WTC11 (cell line): ENCODE measurements at regions not wholly inside any gene's neighbourhood (a gene's known extent, or its start where the extent isn't known, plus 50 kb on each side); places are given as distances from the start of the nearest gene placed in this dataset.

Source experiments
- ATAC-seq: fragments of 200-7000 bp; cut with Tn5 transposase; 2 replicates; pipeline ENCODE4 v1.10.0; 2021; ENCODE audit warnings: mild to moderate bottlenecking, moderate library complexity
- CTCF ChIA-PET: fragments of 300-600 bp; sonication (Branson Sonifier 250); formaldehyde crosslinking; loops from one replicate; lab custom pipeline; 2021; ENCODE audit warnings: antibody characterized with exemption; lab: Charles Lee
- POLR2A ChIA-PET: fragments of 350-600 bp; sonication (Branson Sonifier 250); formaldehyde crosslinking; loops from one replicate; lab custom pipeline; 2021; ENCODE audit warnings: antibody characterized with exemption; lab: Charles Lee
- DNase-seq: peaks from one replicate; pipeline ENCODE4 v3.0.0; 2021; ENCODE audit warnings: low spot score
- H3K27ac Mint-ChIP-seq: 2 replicates; pipeline ENCODE4 v1.8.0; 2021; ENCODE audit warnings: mixed read lengths
- H3K27me3 Mint-ChIP-seq: 2 replicates; pipeline ENCODE4 v1.8.0; 2021; ENCODE audit warnings: low read depth, mild to moderate bottlenecking, moderate library complexity, mixed read lengths
- H3K36me3 Mint-ChIP-seq: 2 replicates; pipeline ENCODE4 v1.8.0; 2021; ENCODE audit warnings: mixed read lengths
- H3K4me1 Mint-ChIP-seq: 2 replicates; pipeline ENCODE4 v1.8.0; 2022; ENCODE audit warnings: mixed read lengths
- H3K4me3 Mint-ChIP-seq: 2 replicates; pipeline ENCODE4 v1.8.0; 2021; ENCODE audit warnings: mild to moderate bottlenecking, moderate library complexity, mixed read lengths
- H3K9me3 Mint-ChIP-seq: 2 replicates; pipeline ENCODE4 v1.8.0; 2021; ENCODE audit warnings: mixed read lengths
- CBFB ChIP-seq: sonication (generic); formaldehyde crosslinking; IDR thresholded peaks from 2 replicates; pipeline ENCODE4 v1.8.1; 2022; ENCODE audit warnings: mild to moderate bottlenecking, low read depth, missing genetic modification reagents
- CREB1 ChIP-seq: sonication (generic); formaldehyde crosslinking; IDR thresholded peaks from 2 replicates; pipeline ENCODE4 v1.8.0; 2023; ENCODE audit warnings: mild to moderate bottlenecking, missing genetic modification reagents
- E2F5 ChIP-seq: sonication (generic); formaldehyde crosslinking; IDR thresholded peaks from 2 replicates; pipeline ENCODE4 v1.8.1; 2022; ENCODE audit warnings: mild to moderate bottlenecking, moderate library complexity, missing genetic modification reagents
- ERG ChIP-seq: fragments of 250-450 bp; sonication (Bioruptor Pico); IDR thresholded peaks from 2 replicates; pipeline ENCODE4 v1.8.0; 2021; ENCODE audit warnings: mild to moderate bottlenecking
- FOXP1 ChIP-seq: sonication (generic); formaldehyde crosslinking; IDR thresholded peaks from 2 replicates; pipeline ENCODE4 v1.8.0; 2022; ENCODE audit warnings: missing genetic modification reagents, mild to moderate bottlenecking, moderate library complexity, borderline replicate concordance
- IRF2 ChIP-seq: sonication (generic); formaldehyde crosslinking; IDR thresholded peaks from 2 replicates; pipeline ENCODE4 v1.8.0; 2022; ENCODE audit warnings: low read depth, missing genetic modification reagents, borderline replicate concordance
- JAZF1 ChIP-seq: fragments of 250-450 bp; sonication (Bioruptor Pico); IDR thresholded peaks from 2 replicates; pipeline ENCODE4 v1.9.0; 2021; ENCODE audit warnings: moderate library complexity, mild to moderate bottlenecking, inconsistent platforms
- JUN ChIP-seq: sonication (generic); formaldehyde crosslinking; IDR thresholded peaks from 2 replicates; pipeline ENCODE4 v1.8.0; 2023; ENCODE audit warnings: mild to moderate bottlenecking, missing genetic modification reagents
- MYBL2 ChIP-seq: sonication (generic); formaldehyde crosslinking; IDR thresholded peaks from 2 replicates; pipeline ENCODE4 v1.8.1; 2023; ENCODE audit warnings: mild to moderate bottlenecking, moderate library complexity, missing genetic modification reagents
- NFYB ChIP-seq: sonication (generic); formaldehyde crosslinking; conservative IDR thresholded peaks from 2 replicates; pipeline ENCODE4 v1.8.0; 2022; ENCODE audit warnings: low read depth, missing genetic modification reagents
- NR2C2 ChIP-seq: sonication (generic); formaldehyde crosslinking; IDR thresholded peaks from 2 replicates; pipeline ENCODE4 v1.8.0; 2022; ENCODE audit warnings: mild to moderate bottlenecking, missing genetic modification reagents
- NR3C1 ChIP-seq: sonication (generic); formaldehyde crosslinking; conservative IDR thresholded peaks from 2 replicates; pipeline ENCODE4 v1.8.1; 2023; ENCODE audit warnings: low read depth, mild to moderate bottlenecking, missing genetic modification reagents
- PREB ChIP-seq: sonication (generic); formaldehyde crosslinking; IDR thresholded peaks from 2 replicates; pipeline ENCODE4 v1.8.1; 2022; ENCODE audit warnings: mild to moderate bottlenecking, missing genetic modification reagents, moderate library complexity, borderline replicate concordance
- RELA ChIP-seq: sonication (generic); formaldehyde crosslinking; IDR thresholded peaks from 2 replicates; pipeline ENCODE4 v1.8.1; 2022; ENCODE audit warnings: missing genetic modification reagents, mild to moderate bottlenecking, borderline replicate concordance
- RORB ChIP-seq: fragments of 250-450 bp; sonication (Bioruptor Pico); IDR thresholded peaks from 2 replicates; pipeline ENCODE4 v1.9.0; 2021; ENCODE audit warnings: mild to moderate bottlenecking
- SMAD3 ChIP-seq: sonication (generic); formaldehyde crosslinking; IDR thresholded peaks from 2 replicates; pipeline ENCODE4 v1.8.0; 2022; ENCODE audit warnings: missing genetic modification reagents, mild to moderate bottlenecking, borderline replicate concordance
- TEAD1 ChIP-seq: sonication (generic); formaldehyde crosslinking; IDR thresholded peaks from 2 replicates; pipeline ENCODE4 v1.8.0; 2022; ENCODE audit warnings: mild to moderate bottlenecking, missing genetic modification reagents
- ZNF219 ChIP-seq: sonication (generic); formaldehyde crosslinking; IDR thresholded peaks from 2 replicates; pipeline ENCODE4 v1.8.0; 2023; ENCODE audit warnings: missing genetic modification reagents, mild to moderate bottlenecking, borderline replicate concordance
- ZNF232 ChIP-seq: sonication (generic); formaldehyde crosslinking; IDR thresholded peaks from 2 replicates; pipeline ENCODE4 v1.8.0; 2022; ENCODE audit warnings: mild to moderate bottlenecking, missing genetic modification reagents
- ZNF317 ChIP-seq: sonication (generic); formaldehyde crosslinking; IDR thresholded peaks from 2 replicates; pipeline ENCODE4 v1.8.1; 2023; ENCODE audit warnings: low read depth, mild to moderate bottlenecking, moderate library complexity, missing genetic modification reagents, borderline replicate concordance
- ZNF396 ChIP-seq: fragments of 250-450 bp; sonication (Bioruptor Pico); IDR thresholded peaks from 2 replicates; pipeline ENCODE4 v1.8.0; 2021; ENCODE audit warnings: mild to moderate bottlenecking, moderate library complexity, borderline replicate concordance
- ZNF512 ChIP-seq: sonication (generic); formaldehyde crosslinking; IDR thresholded peaks from 2 replicates; pipeline ENCODE4 v1.8.1; 2022; ENCODE audit warnings: missing genetic modification reagents, borderline replicate concordance
- TF ChIP-seq, protein P1 (sequence below): fragments of 250-450 bp; sonication (Bioruptor Pico); conservative IDR thresholded peaks from 2 replicates; pipeline ENCODE4 v1.9.0; 2021; ENCODE audit warnings: mild to moderate bottlenecking
- TF ChIP-seq, protein P2 (sequence below): sonication (generic); formaldehyde crosslinking; IDR thresholded peaks from 2 replicates; pipeline ENCODE4 v1.8.0; 2022; ENCODE audit warnings: mild to moderate bottlenecking, missing genetic modification reagents

DNA sequence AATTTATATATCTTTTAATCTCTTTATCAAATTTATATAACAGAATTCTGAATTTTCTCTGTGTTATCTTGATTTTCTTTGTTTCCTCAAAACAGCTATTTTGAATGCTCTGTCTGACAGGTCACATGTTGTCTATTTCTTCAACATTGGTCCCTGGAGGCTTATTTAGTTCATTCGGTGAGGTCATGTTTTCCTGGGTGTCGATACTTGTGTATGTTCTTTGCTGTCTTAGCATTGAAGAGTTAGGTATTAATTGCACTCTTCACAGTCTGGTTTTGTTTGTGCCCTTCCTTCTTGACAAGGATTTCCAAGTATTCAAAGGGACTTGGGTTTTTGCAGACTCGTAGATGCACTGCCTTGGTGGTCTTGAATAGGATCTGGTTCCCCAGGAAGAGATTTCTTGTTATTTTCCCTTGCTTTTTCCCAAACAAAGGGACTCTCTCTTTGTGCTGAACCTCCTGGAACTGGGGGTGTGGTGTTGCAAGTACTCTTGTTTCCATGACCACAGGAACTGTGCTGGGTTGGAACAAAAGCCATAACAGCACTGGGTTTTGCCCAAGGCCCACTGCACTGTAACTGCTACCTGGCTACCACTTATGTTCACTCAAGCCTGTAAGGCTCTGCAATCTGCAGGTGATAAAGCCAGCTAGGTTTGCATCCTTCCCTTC lies 1483.0 kb downstream of the CDH8 start:
- ChIA-PET POLR2A (no interaction called here), CTCF (no interaction called here)
- H3K4me3 Mint-ChIP-seq: no peak overlapping the region
- DNase-seq (no peak), ATAC-seq (peak; percentile 91)
- H3K27ac Mint-ChIP-seq: peak overlapping the region; percentile 33; the same call in 1 of the 2 replicates
- no peaks in the 10 kb centered on the region for H3K36me3 Mint-ChIP-seq
- no peaks in the 10 kb centered on the region for H3K9me3 Mint-ChIP-seq
- H3K4me1 Mint-ChIP-seq: peaks cover 24% of the 10 kb centered on the region
- no peaks in the 10 kb centered on the region for H3K27me3 Mint-ChIP-seq
- TF ChIP-seq PREB (CRISPR knock-in tag) (no peak), SMAD3 (CRISPR knock-in tag) (no peak), ERG (CRISPR knock-in tag) (no peak), RORB (CRISPR knock-in tag) (no peak), FOXP1 (CRISPR knock-in tag) (no peak), NR2C2 (no peak), NFYB (CRISPR knock-in tag) (no peak), MYBL2 (CRISPR knock-in tag) (no peak), JUN (no peak), CREB1 (CRISPR knock-in tag) (no peak), JAZF1 (CRISPR knock-in tag) (no peak)
- TF ChIP-seq, protein P1, sequence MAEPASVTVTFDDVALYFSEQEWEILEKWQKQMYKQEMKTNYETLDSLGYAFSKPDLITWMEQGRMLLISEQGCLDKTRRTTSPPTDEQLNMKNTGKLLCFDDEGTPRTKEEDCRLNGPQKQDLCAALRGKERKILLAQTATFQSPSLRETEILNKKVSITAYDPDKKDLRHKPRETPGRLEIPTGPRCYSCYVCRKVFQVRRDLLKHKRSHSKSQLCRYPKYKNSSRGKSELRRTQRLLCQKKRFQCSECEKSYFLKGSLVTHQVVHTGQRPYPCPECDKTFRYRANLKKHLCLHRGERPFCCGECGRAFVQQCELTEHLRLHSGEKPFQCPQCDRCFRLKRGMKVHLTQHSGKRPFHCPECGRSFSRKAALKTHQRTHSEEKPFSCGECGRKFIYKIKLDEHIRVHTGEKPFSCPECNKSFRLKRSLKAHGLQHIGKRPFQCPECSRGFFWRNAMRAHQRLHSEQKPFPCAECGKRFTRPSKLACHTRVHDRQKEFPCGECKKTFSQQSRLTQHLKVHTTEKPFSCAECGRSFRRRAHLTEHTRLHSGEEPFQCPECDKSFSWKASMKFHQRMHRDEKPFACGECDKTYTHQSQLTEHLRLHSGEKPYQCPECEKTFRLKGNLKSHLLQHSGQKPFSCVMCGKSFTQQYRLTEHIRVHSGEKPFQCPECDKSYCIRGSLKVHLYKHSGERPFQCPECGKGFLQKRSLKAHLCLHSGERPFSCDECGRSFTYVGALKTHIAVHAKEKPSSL: no peak

GRCh38 chr16:60541535-60541934 lies 1494.7 kb downstream of the CDH8 start:
- H3K4me1 Mint-ChIP-seq: peaks cover 5% of the 10 kb centered on the region; the same call in 1 of the 2 replicates
- ChIA-PET POLR2A (interaction anchor here (0.5 to 0.7 kb wide), 2 partner anchors 94 to 216 kb away, joined by 3 read pairs; no protein-coding TSS in a partner anchor), CTCF (no interaction called here)
- H3K27ac Mint-ChIP-seq: no peak overlapping the region
- no peak for DNase-seq
- H3K27me3 Mint-ChIP-seq: no peaks in the 10 kb centered on the region; the same call in 1 of the 2 replicates
- peaks cover 23% of the 10 kb centered on the region for H3K9me3 Mint-ChIP-seq
- H3K4me3 Mint-ChIP-seq: no peak overlapping the region
- H3K36me3 Mint-ChIP-seq: peaks cover 7% of the 10 kb centered on the region
- no peak for ATAC-seq
- TF ChIP-seq ZNF232 (CRISPR knock-in tag) (no peak), ZNF317 (CRISPR knock-in tag) (no peak), MYBL2 (CRISPR knock-in tag) (no peak), RELA (no peak), IRF2 (CRISPR knock-in tag) (no peak), ZNF219 (CRISPR knock-in tag) (no peak), CBFB (CRISPR knock-in tag) (no peak), ZNF512 (no peak), E2F5 (CRISPR knock-in tag) (no peak), JUN (no peak), ZNF396 (no peak), TEAD1 (CRISPR knock-in tag) (no peak), NR3C1 (CRISPR knock-in tag) (no peak)
- TF ChIP-seq, protein P2, sequence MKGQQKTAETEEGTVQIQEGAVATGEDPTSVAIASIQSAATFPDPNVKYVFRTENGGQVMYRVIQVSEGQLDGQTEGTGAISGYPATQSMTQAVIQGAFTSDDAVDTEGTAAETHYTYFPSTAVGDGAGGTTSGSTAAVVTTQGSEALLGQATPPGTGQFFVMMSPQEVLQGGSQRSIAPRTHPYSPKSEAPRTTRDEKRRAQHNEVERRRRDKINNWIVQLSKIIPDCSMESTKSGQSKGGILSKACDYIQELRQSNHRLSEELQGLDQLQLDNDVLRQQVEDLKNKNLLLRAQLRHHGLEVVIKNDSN: no peak
